PC-9 (cell line): ENCODE measurements at regions not wholly inside any gene's neighbourhood (a gene's known extent, or its start where the extent isn't known, plus 50 kb on each side); places are given as distances from the start of the nearest gene placed in this dataset.

Experiments used
- BruUV-seq: library from RNA; stranded (reverse); fragments of 400-500 nt; replicated peaks from 2 replicates; lab custom pipeline; 2021; lab: Mats Ljungman, UMichigan
- CTCF ChIA-PET: fragments of 300-600 bp; sonication (Branson Sonifier 250); formaldehyde crosslinking; loops from one replicate; lab custom pipeline; 2022; ENCODE audit warnings: antibody characterized with exemption; lab: Charles Lee
- POLR2A ChIA-PET: fragments of 300-600 bp; sonication (Branson Sonifier 250); formaldehyde crosslinking; loops from one replicate; lab custom pipeline; 2022; ENCODE audit warnings: antibody characterized with exemption; ENCODE audit not compliant: unreplicated experiment; lab: Charles Lee
- DNase-seq, 2 experiments: peaks; one replicate each; pipeline versions ENCODE4 v3.0.0 to v3.0.0-alpha.2; 2015 to 2022; ENCODE audit warnings: mixed read lengths in 1 of 2
- H2AFZ ChIP-seq: fragments of 200-600 bp; sonication (generic); 2 replicates; pipeline ENCODE4 v1.8.1; 2017; ENCODE audit warnings: antibody characterized with exemption
- H3F3A ChIP-seq: fragments of 200-600 bp; sonication (generic); 2 replicates; pipeline ENCODE4 v1.8.1; 2017; ENCODE audit warnings: antibody characterized with exemption, mild to moderate bottlenecking, low read depth; ENCODE audit not compliant: insufficient read depth
- H3K27ac ChIP-seq: fragments of 200-600 bp; sonication (generic); 2 replicates; pipeline ENCODE4 v1.6.1; 2016; ENCODE audit warnings: mixed run types
- H3K27me3 ChIP-seq: fragments of 200-600 bp; sonication (generic); 2 replicates; pipeline ENCODE4 v1.6.1; 2016; ENCODE audit warnings: low read depth, mixed run types; ENCODE audit not compliant: insufficient read depth
- H3K36me3 ChIP-seq: fragments of 200-600 bp; sonication (generic); 2 replicates; pipeline ENCODE4 v1.6.1; 2016; ENCODE audit warnings: low read depth, mixed run types
- H3K4me1 ChIP-seq: fragments of 200-600 bp; sonication (generic); replicated peaks from 2 replicates; pipeline ENCODE4 v1.6.1; 2016; ENCODE audit warnings: mixed run types; ENCODE audit not compliant: insufficient read depth
- H3K4me2 ChIP-seq: fragments of 200-600 bp; sonication (generic); 2 replicates; pipeline ENCODE4 v1.6.1; 2017; ENCODE audit warnings: mixed run types
- H3K4me3 ChIP-seq: fragments of 200-600 bp; sonication (generic); 2 replicates; pipeline ENCODE4 v1.6.1; 2016; ENCODE audit warnings: mixed run types
- H3K79me2 ChIP-seq: fragments of 200-600 bp; sonication (generic); 2 replicates; pipeline ENCODE4 v1.6.1; 2017; ENCODE audit warnings: low read depth, mixed run types
- H3K9me2 ChIP-seq: fragments of 200-600 bp; sonication (generic); 2 replicates; pipeline ENCODE4 v1.8.1; 2017; ENCODE audit warnings: mild to moderate bottlenecking; ENCODE audit not compliant: insufficient read depth
- H3K9me3 ChIP-seq: fragments of 200-600 bp; sonication (generic); 2 replicates; pipeline ENCODE4 v1.8.1; 2016; ENCODE audit warnings: low read depth; ENCODE audit not compliant: insufficient read depth
- H4K20me1 ChIP-seq: fragments of 200-600 bp; sonication (generic); 2 replicates; pipeline ENCODE4 v1.8.1; 2017; ENCODE audit not compliant: insufficient read depth
- CTCF ChIP-seq: fragments of 200-600 bp; sonication (generic); conservative IDR thresholded peaks from 2 replicates; pipeline ENCODE4 v1.6.1; 2017; ENCODE audit warnings: mixed run types, antibody characterized with exemption, mild to moderate bottlenecking, moderate library complexity
- EZH2 ChIP-seq: fragments of 200-600 bp; sonication (generic); IDR thresholded peaks from 2 replicates; pipeline ENCODE4 v1.8.0; 2017; ENCODE audit warnings: antibody characterized with exemption, low read depth
- intact Hi-C: fragments of 100-400 bp; cut with micrococcal nuclease; formaldehyde crosslinking; loops from one replicate; pipeline ENCODE4 v1.10.0; 2022; ENCODE audit not compliant: unreplicated experiment

GRCh38 chr6:153804755-153805330, 234.2 kb upstream of the OPRM1 start:
- H3K79me2 ChIP-seq = no peaks in the 10 kb centered on the region

GRCh38 chr6:153801917-153802316, 237.1 kb upstream of the OPRM1 start:
- no peak for DNase-seq
- BruUV-seq = no TSS peak
- CTCF ChIA-PET = no interaction called here
- no peak overlapping the region for H3K4me2 ChIP-seq
- no peak overlapping the region for H2AFZ ChIP-seq
- H3K27ac ChIP-seq = no peak overlapping the region
- H3K9me3 ChIP-seq = no peaks in the 10 kb centered on the region
- H3K4me1 ChIP-seq = no peaks in the 10 kb centered on the region
- H3K27me3 ChIP-seq = no peaks in the 10 kb centered on the region
- TF ChIP-seq CTCF = no peak
- TF ChIP-seq EZH2 = no peak
- no peaks in the 10 kb centered on the region for H4K20me1 ChIP-seq
- intact Hi-C loops = no loop called here
- H3K9me2 ChIP-seq = no peaks in the 10 kb centered on the region
- POLR2A ChIA-PET = no interaction called here
- H3K36me3 ChIP-seq = no peaks in the 10 kb centered on the region
- no peaks in the 10 kb centered on the region for H3F3A ChIP-seq
- H3K4me3 ChIP-seq = no peak overlapping the region
- H3K79me2 ChIP-seq = no peaks in the 10 kb centered on the region

More at GRCh38 chr6:153804755-153805330, 234.2 kb upstream of the OPRM1 start:
- H4K20me1 ChIP-seq = no peaks in the 10 kb centered on the region
- no peaks in the 10 kb centered on the region for H3K27me3 ChIP-seq
- no peaks in the 10 kb centered on the region for H3K9me2 ChIP-seq
- ChIA-PET CTCF (no interaction called here), POLR2A (no interaction called here)
- BruUV-seq = no TSS peak
- no peaks in the 10 kb centered on the region for H3F3A ChIP-seq
- no peaks in the 10 kb centered on the region for H3K4me1 ChIP-seq
- DNase-seq = no peak
- intact Hi-C loops = no loop called here
- H3K36me3 ChIP-seq = no peaks in the 10 kb centered on the region
- no peak overlapping the region for H3K27ac ChIP-seq
- TF ChIP-seq EZH2 (no peak), CTCF (no peak)
- no peak overlapping the region for H3K4me3 ChIP-seq
- H3K9me3 ChIP-seq = no peaks in the 10 kb centered on the region
- H3K4me2 ChIP-seq = no peak overlapping the region
- H2AFZ ChIP-seq = no peak overlapping the region

- Histone ChIP-seq H3K4me2 (no peak overlapping the region), H3K9me2 (no peaks in the 10 kb centered on the region), H3K27ac (no peak overlapping the region), H3K36me3 (no peaks in the 10 kb centered on the region), H3F3A (no peaks in the 10 kb centered on the region), H3K9me3 (no peaks in the 10 kb centered on the region), H4K20me1 (no peaks in the 10 kb centered on the region), H3K79me2 (no peaks in the 10 kb centered on the region), H3K4me3 (no peak overlapping the region), H3K4me1 (no peaks in the 10 kb centered on the region), H3K27me3 (no peaks in the 10 kb centered on the region), H2AFZ (no peak overlapping the region)
- DNase-seq = no peak
- no peak for TF ChIP-seq EZH2
- no peak for TF ChIP-seq CTCF
- ChIA-PET CTCF (no interaction called here), POLR2A (no interaction called here)
- no TSS peak for BruUV-seq
- intact Hi-C loops = no loop called here
Observed at GRCh38 chr6:153800580-153801188, 238.4 kb upstream of the OPRM1 start.
